ENCODE measurements at regions not wholly inside any gene's neighbourhood (a gene's known extent, or its start where the extent isn't known, plus 50 kb on each side); places are given as distances from the start of the nearest gene placed in this dataset.

- TF ChIP-seq EZH2phosphoT487 (IDR thresholded peaks at IDR 0.05; ENCODE audit: low read depth, severe bottlenecking, unreplicated experiment) (no peak), CTCF (IDR thresholded peaks at IDR 0.05; ENCODE audit: poor library complexity) (no peak)
These were observed 132.7 kb upstream of the NDUFV2 start for GRCh38 chr18:8969639-8970390.

Measured in hepatocyte (in vitro differentiated cells).